ENCODE measurements at regions not wholly inside any gene's neighbourhood (a gene's known extent, or its start where the extent isn't known, plus 50 kb on each side); places are given as distances from the start of the nearest gene placed in this dataset.

DNA sequence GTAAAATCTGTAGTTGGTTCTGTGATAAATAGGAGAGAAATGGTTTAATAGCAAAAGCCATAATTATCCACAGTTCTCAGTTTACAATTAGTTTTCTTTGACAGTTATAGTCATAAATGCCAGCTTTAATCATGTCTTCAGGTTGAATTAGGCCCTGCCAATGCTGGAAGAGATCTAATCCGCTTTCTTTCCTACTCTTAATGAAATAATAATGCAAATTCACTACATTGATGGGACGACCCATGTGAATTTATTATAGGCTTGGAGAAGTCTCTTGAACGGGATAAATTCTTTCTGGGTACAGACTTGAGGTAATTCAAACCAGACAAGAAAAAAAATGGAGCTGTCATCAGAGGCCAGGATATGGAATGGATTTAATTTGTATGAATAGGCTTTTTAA is 950.4 kb downstream of the EFNA5 start:
- TF ChIP-seq EP300 (IDR thresholded peaks at IDR 0.05; ENCODE audit: borderline replicate concordance) (no peak), TAF1 (IDR thresholded peaks at IDR 0.05; ENCODE audit: low read depth) (no peak), CREB1 (IDR thresholded peaks at IDR 0.05; ENCODE audit: low read depth) (no peak), YY1 (IDR thresholded peaks at IDR 0.05; ENCODE audit: low read depth) (no peak), RAD21 (IDR thresholded peaks at IDR 0.05; ENCODE audit: low read depth) (no peak), TCF12 (IDR thresholded peaks at IDR 0.05; ENCODE audit: low read depth) (no peak), CEBPB (IDR thresholded peaks at IDR 0.05) (no peak), TEAD4 (IDR thresholded peaks at IDR 0.05) (no peak), FOXM1 (IDR thresholded peaks at IDR 0.05; ENCODE audit: borderline replicate concordance, low read depth) (no peak)
- TF ChIP-seq, protein P1, sequence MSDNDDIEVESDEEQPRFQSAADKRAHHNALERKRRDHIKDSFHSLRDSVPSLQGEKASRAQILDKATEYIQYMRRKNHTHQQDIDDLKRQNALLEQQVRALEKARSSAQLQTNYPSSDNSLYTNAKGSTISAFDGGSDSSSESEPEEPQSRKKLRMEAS (IDR thresholded peaks at IDR 0.05), result no peak
- TF ChIP-seq, protein P2, sequence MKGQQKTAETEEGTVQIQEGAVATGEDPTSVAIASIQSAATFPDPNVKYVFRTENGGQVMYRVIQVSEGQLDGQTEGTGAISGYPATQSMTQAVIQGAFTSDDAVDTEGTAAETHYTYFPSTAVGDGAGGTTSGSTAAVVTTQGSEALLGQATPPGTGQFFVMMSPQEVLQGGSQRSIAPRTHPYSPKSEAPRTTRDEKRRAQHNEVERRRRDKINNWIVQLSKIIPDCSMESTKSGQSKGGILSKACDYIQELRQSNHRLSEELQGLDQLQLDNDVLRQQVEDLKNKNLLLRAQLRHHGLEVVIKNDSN (IDR thresholded peaks at IDR 0.05), result no peak
